Fibroblast of pulmonary artery (primary cell): ENCODE measurements at regions not wholly inside any gene's neighbourhood (a gene's known extent, or its start where the extent isn't known, plus 50 kb on each side); places are given as distances from the start of the nearest gene placed in this dataset.

Experiments
- DNase-seq: peaks from one replicate; pipeline ENCODE4 v3.0.0-alpha.2; 2010; ENCODE audit warnings: low read depth
- H3K4me3 ChIP-seq: replicated peaks from 2 replicates; pipeline ENCODE4 v1.5.1; 2011; ENCODE audit warnings: low read depth, mild to moderate bottlenecking, control low read depth, low read length, moderate library complexity
- TF ChIP-seq, protein P1 (sequence below): IDR thresholded peaks from 2 replicates; pipeline ENCODE4 v1.5.1; 2011; ENCODE audit warnings: mild to moderate bottlenecking, control low read depth, low read length, inconsistent platforms; ENCODE audit errors: missing control alignments

DNA sequence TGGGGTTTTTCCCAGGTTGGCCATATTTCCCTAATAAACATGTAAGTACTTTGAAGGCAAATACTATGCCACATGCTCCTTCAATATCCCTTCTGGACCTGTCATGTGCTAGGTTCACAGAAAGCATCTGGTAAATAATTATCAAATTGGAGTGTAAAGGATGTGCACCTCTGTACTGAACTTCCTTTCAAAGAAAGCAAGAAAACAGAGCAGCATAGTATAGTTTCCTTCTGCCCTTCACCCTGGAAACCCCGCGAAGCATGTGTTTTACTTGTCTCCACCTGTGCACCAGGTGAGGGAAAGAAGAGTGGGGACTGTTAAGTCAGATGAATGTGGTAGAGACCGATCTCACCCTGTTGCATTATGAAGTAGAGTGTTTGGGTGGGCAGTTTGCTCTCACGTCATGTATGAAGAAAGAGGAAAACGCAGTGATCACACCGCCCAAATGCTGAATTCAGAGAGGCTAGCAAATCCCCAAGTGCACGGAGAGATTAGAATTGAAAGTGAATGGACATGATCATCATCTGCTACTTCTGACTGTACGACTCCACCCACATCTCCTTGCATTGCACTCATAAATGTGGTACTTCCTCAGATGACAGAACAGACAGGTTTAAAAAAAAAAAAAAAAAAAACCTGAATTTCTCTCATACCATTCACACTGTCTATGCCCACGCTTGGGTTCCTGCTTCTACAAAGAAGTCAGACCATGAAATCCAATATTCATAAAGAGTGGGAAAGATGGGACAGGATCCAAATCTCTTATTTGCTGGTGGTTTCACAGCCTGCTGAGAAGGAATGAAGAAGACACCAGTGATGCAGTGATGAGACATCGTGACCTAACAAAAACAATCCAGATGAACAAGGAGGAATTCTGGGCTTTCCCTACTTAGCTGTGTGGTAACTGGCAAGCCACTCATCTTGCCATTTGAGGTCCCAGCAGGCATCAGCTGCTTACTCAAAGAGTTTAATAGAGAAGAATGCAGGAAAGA is 448.6 kb downstream of the BCL11A start:
- no peak overlapping the region for H3K4me3 ChIP-seq
- TF ChIP-seq, protein P1, sequence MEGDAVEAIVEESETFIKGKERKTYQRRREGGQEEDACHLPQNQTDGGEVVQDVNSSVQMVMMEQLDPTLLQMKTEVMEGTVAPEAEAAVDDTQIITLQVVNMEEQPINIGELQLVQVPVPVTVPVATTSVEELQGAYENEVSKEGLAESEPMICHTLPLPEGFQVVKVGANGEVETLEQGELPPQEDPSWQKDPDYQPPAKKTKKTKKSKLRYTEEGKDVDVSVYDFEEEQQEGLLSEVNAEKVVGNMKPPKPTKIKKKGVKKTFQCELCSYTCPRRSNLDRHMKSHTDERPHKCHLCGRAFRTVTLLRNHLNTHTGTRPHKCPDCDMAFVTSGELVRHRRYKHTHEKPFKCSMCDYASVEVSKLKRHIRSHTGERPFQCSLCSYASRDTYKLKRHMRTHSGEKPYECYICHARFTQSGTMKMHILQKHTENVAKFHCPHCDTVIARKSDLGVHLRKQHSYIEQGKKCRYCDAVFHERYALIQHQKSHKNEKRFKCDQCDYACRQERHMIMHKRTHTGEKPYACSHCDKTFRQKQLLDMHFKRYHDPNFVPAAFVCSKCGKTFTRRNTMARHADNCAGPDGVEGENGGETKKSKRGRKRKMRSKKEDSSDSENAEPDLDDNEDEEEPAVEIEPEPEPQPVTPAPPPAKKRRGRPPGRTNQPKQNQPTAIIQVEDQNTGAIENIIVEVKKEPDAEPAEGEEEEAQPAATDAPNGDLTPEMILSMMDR = no peak
- no peak for DNase-seq

DNA sequence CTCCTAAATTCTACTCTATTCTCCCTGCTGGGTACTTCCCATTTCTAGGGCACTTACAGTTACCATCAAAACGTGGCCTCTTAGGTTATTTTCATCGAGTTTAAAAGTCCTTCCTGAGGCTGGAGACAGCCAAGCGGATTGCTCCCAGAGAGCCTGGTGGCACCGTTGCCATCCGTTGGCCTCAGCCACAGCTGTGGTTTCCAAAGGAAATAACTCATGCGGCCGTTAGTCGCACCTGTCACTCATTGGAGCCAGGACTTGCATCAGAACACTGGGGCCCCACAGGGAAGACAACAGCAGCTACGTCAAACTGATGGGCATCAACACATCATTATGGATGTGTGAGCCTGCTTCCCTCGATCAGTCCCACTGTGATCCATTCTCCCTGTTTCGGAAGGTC is 453.4 kb downstream of the BCL11A start:
- TF ChIP-seq, protein P1 = no peak
- no peak overlapping the region for H3K4me3 ChIP-seq
- DNase-seq = no peak

DNA sequence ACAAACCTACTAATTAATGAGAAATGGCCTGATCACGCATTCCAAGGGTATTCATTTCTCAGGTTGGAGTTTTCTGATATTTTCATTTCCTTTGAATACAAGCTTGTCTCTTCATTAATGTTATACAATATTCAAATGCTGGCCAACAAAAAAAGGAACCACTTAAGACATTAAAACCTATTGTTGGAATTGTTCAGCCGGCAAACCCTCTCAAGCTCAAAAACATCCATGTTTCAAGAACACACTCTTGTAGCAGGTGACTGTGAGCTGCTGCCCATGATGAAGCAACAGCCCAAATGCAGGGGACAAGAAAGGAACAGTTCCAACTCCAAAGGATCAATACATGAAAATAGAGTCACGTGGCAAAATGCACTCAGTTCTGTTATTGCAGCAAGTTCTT is 454.5 kb downstream of the BCL11A start:
- H3K4me3 ChIP-seq = no peak overlapping the region
- TF ChIP-seq, protein P1 = no peak
- DNase-seq = no peak

DNA sequence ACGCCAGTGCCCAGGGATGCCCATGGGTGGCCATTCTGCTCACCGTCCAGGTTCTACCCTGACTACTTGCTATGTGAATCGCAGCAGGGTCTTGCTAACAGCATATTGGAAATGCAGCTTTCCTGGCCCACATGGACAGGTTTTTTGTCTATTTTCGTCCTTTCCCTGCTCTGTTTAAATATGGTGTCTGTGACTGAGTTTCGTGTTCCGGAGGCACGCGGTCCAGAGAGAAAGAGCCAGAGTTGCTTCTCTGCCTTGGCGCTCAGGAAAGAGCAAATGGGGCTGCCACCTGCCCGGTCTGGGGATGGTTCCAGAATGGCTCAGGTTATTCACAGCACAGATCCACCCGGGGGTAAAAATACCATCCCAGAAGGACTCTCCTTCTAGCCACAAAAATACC is 456.2 kb downstream of the BCL11A start:
- TF ChIP-seq, protein P1 = no peak
- no peak overlapping the region for H3K4me3 ChIP-seq
- DNase-seq = no peak

DNA sequence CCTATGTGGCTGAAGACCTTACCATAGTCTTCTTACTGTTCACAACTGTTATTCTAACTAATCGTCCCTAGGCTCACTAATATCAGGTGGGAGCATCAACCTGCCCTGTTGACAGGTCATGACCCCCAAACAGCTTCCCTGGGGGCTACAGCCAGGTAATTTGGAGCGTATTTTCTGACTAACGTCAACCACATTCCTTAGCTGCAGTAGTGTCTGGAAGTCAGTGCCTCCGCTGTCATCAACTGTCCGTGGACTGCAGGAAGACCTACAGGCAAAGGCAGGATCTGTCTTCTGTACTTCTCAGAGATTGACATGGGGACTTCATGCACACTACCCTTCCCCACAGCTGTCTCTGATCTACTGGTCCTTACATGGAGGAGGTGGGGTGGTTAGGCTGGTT is 456.9 kb downstream of the BCL11A start:
- no peak for DNase-seq
- TF ChIP-seq, protein P1 = no peak
- H3K4me3 ChIP-seq = no peak overlapping the region

DNA sequence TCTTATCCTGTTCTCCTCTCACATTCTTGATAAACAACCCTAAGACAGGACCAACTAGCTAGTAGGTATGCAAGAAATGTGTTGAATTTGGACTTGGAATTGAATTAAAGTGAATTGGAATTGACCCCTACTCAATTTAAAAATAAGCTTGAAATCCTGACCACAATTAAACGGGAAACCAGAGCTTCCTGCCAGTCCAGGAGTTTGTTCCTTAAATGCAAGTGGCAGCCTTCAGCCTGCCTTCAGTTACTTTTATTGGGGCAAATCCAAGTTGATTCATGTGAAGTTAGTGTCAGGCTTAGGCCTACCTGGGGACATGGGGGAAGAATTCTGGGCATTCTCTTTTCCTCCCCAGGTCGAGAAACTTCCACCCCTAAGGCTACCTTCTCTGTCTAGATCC is 457.6 kb downstream of the BCL11A start:
- no peak overlapping the region for H3K4me3 ChIP-seq
- DNase-seq = no peak
- TF ChIP-seq, protein P1 = no peak
